ENCODE measurements at regions not wholly inside any gene's neighbourhood (a gene's known extent, or its start where the extent isn't known, plus 50 kb on each side); places are given as distances from the start of the nearest gene placed in this dataset.

DNA sequence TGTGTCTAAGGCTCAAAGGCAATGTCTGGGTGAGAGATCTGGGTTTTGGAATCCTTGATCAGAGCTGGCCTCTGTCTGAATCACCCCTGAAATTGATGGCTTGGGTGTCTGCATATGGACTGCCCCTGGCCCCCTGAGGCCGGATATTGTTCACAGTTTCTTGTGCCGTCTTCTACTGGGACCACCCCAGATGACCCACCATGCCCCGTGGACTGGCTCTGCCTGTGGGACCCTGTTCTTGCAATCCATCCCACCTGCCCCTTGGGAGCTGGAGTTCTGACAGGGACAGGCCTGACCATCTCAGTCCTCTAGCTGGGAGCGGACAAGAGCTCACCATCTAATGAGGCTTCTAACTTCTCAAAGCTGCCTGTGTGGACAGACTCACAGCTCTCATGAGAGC is 119.9 kb downstream of the FAM43A start:
- TF ChIP-seq, protein P1, sequence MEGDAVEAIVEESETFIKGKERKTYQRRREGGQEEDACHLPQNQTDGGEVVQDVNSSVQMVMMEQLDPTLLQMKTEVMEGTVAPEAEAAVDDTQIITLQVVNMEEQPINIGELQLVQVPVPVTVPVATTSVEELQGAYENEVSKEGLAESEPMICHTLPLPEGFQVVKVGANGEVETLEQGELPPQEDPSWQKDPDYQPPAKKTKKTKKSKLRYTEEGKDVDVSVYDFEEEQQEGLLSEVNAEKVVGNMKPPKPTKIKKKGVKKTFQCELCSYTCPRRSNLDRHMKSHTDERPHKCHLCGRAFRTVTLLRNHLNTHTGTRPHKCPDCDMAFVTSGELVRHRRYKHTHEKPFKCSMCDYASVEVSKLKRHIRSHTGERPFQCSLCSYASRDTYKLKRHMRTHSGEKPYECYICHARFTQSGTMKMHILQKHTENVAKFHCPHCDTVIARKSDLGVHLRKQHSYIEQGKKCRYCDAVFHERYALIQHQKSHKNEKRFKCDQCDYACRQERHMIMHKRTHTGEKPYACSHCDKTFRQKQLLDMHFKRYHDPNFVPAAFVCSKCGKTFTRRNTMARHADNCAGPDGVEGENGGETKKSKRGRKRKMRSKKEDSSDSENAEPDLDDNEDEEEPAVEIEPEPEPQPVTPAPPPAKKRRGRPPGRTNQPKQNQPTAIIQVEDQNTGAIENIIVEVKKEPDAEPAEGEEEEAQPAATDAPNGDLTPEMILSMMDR (IDR thresholded peaks at IDR 0.05) = no peak
- TF ChIP-seq EP300 (IDR thresholded peaks at IDR 0.05; ENCODE audit: borderline replicate concordance in 1 of 2, low read depth in 1 of 2, low read length in 1 of 2) = no peak
